Hepatic stellate cell (primary cell): ENCODE measurements at regions not wholly inside any gene's neighbourhood (a gene's known extent, or its start where the extent isn't known, plus 50 kb on each side); places are given as distances from the start of the nearest gene placed in this dataset.
"Not testable (repeated sequence)": the region's sequence is repeated elsewhere in the genome, so short reads cannot be mapped to it uniquely, and the experiment has no call there.

ENCODE experiments used
- DNase-seq: peaks from one replicate; pipeline ENCODE4 v3.0.0; 2011; ENCODE audit warnings: low spot score

DNA sequence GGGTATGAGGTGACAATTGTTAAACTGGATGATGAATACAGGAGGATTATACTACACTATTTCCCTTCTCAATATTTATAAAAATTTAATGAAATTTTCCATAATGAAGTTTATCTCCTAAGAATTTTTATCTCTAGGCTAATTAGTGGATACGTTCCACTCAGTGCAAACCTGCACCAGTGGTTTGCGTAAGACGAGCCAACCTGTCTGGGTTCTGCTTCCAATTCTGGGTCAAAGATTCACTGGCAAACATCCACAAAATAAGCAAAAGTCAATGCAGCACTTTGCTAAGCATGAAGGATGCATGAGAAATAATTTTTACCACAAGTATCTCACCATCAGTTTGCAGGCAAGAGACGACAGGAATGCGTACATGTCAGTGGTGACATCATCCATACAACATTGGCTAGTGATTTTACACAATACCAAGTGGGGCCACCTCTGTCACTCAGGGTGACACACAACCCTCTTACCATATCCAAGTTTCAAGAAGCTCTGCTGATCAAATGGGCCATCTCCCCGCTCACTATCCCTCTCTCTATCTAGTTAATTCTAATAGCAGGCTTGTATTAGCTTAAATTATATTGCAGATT is 51.7 kb downstream of the FAM50B start:
- DNase-seq = no peak

GRCh38 chr6:3902871-3903648 is 53.9 kb downstream of the FAM50B start:
- DNase-seq = no peak

DNA sequence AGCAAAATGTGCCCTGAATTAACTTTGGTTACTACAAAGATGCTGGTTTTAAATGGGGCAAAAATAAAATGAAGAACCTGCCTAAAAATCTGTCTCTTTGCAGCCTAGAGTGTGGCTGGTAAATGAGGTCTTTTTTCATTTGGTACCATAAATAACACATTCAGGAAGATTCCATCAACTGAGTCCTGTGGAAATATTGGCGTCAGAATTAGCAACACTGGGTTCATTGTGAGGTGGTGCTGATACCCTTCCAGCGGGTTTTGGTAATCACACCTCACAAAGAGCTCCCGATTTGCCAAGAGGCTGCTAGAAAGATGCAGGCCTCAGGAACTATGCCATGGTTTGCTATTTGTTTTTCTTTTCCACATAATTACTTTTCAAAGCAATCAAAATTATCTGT is 55.3 kb downstream of the FAM50B start:
- no peak for DNase-seq

DNA sequence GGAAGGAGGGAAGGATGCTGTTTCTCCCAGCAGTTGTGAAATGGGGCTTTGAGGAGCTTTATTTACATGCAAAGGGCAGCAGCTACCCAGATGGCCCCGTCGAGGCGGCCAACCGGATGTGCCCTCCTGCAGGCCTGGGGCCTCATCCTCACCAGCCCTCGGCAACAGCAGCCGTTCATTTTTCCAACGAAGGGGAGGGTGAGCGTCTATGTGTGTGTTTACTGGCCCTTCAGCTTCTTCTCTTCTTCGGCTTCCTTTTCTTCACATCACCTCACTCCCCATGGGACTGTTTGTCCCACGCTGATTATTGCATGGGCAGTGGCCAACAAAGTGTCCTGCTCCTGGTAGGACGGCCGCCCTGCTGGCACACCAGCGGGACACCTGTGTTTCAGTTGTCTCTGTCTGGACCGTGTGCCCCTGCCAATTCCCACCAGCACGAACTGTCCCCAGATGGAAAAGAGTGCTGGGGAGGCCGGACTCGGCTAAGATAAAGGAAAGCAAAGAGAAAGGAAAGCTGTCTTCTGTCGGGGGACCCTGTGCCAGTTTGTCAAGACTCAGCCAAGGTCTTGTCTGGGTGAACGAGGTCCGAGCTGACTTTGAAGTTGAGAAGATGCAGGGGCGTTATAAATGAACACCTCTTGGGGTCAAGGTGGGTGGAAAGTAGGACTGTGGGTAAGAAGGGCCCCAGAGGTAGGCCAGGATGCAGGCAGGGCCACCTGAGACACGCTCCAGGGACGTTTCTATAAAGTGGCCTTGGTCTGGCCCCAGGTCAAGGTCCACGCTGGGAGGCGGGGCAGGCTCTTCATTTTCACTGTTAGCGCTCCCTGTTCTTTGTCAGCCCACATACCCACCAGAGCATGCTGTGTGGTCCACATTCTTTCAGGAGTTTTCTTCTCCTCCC is 57.0 kb downstream of the FAM50B start:
- no peak for DNase-seq

DNA sequence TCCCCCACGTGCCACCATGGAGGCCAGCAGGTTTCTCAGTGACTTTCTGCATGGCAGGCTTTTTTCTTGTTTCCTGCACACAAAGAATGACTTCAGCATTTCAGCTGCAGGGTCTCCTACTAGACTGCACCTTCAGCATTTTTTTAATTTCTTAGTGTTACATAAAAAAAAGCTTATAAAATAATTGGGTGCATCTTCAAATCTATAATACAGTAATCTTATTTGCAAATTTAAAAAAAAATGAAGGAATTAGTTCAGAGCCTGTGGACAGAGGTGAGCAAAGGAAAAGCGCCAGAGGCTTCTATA is 57.6 kb downstream of the FAM50B start:
- DNase-seq = no peak

DNA sequence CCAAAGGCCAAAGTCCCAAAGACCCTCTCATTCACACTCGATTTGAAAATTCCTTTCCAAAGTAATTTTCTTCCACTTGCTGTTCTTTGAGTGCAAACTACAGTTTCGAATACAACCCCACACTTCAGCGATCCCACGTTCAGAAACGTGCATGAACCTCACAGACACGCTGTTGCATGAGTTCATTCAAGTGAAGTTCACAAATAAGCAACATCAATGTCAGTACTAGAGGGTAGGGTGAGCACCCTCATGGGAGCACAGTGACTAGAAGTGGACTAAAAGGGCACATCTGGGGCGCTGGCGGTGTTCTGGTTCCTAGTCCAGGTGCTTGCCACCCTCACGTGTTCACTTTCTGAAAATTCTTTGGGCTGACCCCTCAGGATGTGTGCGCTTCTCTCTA is 59.0 kb downstream of the FAM50B start:
- DNase-seq = no peak

GRCh38 chr6:3908961-3909360 is 59.8 kb downstream of the FAM50B start:
- no peak for DNase-seq

DNA sequence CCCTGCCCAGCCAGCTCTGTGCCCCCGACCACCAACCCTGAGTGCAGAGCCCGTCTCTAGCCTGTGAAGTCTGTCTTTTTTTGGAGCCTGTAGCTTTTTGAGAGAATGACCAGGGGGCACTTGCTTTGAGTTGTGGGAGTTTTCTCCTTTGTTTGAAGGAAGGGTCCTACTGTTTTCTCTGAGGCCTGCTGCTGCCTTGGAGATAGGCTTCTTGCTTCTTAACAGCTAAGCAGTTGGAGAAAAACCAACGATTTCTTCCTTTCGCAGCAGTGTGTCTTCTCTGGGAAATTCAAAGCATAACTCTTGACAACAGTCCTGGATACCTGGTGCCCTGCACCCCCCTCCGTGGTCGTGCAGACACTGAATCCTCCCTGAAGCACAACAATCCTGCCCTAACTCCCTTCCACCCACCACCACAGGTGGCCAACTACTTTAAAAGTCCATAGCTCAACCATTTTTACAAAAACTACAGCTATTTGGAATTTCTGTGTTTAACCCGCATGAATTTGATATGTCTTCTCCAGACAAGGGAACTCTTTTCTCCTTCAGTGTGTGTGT is 61.0 kb downstream of the FAM50B start:
- DNase-seq = no peak

DNA sequence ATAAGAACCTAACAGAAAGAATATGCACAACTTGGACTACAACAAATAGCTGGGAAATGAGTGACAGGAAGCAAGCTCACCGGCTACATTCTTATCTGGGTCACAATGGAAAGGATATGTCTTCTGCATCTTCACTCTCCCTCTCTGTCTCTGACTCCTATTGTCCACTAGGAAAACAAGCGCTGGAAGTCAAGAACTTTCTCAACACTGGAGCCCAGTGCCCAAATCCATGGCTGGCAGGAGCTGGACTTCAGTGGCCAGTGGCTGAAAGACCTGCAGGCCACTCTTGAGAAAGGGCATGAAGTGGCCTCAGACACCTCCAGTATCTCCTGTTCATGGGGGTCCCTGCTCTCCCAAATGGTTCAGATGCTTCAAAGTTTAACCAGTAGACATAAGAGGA is 62.0 kb downstream of the FAM50B start:
- DNase-seq = no peak

GRCh38 chr6:3911614-3912336 is 62.6 kb downstream of the FAM50B start:
- DNase-seq = peak; percentile 84

- DNase-seq = peak; percentile 14
Observed at GRCh38 chr6:3912361-3913076, 63.3 kb downstream of the FAM50B start.

DNA sequence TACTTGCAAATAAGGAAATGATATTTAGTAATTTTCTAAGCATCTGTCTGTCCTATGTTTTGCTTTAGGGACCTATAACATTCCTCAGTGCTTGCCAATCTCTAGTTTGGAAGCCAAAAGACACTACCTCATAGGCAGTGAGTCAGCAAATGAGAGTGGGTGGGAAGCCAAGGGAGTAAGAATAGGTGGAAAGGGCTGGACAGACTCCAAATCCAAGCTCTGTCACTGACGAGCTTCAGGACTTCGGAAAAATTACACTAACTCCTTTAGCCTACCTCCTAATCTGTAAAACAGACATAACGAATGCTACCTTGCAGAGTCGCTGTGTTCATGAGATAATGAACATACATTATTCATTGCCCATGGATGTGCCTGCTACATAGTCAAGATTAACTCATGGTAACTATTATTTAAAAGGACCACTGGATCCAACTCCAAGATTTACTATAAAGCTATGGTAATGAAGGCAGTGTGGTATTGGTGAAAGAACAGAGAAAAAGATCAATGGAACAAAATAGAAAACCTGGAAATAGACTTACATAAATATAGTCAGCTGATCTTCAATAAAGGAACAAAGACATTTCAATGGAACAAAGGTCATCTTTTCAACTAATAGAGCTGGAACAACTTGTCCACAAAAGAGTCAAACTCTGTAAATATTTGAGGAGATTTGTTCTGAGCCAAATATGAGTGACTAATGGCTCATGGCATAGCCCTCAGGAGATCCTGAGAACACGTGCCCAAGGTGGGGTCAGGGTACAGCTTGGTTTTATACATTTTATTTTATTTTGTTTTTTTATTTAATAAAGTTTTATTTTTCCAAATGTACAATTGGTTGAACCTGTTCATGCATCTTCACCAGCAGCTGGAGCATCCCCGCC is 64.1 kb downstream of the FAM50B start:
- DNase-seq = peak; percentile 83

- DNase-seq = no peak
Observed at GRCh38 chr6:3913958-3914337, 64.8 kb downstream of the FAM50B start.

DNA sequence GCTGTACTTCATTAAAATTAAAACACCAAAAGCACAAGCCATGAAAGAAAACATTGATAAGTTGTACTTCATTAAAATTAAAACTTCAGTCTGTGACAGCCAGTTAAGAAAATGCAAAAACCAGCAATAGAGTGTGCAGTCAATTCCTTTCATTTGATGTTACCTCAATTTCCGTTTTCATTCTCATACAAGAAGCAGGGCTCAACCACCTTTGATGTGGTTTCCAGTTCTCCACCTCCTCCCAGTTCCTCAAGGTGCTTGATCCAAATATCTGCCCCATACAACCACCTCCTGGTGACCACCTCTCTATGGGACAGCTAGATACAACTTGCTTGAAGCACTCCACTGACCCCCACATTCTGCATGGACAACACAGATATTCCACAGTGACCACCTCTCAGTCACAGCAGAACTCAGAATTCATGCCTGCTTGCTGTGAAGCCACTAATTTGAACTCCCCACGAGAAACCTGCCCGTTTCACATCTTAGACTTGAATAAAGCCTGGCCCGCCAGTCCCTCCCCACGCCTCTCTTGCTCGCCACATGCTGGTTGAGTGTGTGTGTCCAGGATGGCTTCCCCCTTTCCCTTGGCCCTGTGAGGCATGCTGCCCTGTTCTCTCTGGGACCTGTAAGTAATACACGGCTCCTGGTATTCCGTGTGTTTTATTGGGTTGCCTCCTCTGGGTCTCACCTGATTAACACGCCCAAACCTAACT is 66.1 kb downstream of the FAM50B start:
- no peak for DNase-seq

- DNase-seq = no peak
Observed at GRCh38 chr6:3916211-3916610, 67.0 kb downstream of the FAM50B start.

DNA sequence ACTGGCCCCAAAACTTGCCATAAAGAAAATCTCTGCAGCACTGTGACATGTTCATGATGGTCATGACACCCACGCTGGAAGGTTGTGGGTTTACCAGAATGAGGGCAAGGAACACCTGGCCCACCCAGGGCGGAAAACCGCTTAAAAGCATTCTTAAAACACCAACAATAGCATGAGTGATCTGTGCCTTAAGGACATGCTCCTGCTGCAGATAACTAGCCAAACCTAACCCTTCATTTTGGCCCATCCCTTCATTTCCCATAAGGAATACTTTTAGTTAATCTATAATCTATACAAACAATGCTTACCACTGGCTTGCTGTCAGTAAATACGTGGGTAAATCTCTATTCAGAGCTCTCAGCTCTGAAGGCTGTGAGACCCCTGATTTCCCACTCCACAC is 67.6 kb downstream of the FAM50B start:
- not testable (repeated sequence) for DNase-seq

DNA sequence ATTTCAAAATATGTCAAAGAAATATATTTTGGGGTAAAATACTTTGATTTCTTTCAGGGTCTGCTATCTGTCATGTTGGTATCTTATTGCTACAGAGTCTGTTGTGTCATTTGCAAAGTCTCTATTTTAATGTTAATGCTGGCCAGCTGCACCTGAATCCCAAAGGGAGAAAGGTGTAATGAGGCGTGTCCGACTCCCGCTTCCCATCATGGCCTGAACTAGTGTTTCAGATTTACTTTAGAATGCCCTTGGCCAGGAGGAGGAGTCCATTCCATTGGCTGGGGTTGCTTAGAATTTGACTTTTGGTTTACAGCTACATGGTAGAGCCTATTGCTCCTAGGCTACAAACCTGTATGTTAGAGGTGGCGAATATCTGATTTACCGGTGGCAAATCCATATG is 69.3 kb downstream of the FAM50B start:
- DNase-seq = no peak

DNA sequence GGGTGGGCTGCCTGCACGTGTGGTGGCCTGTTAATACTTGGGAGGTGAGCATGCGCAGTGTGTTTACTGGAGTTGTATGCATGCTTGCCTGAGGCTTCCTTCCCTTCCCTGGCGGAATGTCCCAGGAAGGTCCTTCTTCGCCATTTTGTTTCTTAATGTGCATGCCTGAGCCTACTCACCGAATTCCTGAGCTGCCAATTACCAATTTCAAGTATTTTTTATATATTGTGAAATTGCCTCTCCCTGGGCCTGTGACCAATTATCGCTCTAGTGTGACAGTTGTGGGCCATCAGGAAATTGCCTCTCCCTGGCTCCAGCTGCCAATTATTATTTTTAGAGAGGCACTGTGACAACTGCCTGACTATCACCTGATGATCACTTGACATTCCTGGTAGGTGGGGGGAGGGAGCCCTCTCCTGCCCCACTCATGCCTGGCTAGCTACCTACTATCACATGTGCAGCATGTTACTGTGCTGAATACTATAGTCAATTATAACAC is 70.0 kb downstream of the FAM50B start:
- no peak for DNase-seq

- no peak for DNase-seq
Observed at GRCh38 chr6:3919849-3920248, 70.7 kb downstream of the FAM50B start.

- no peak for DNase-seq
Observed at GRCh38 chr6:3920321-3920720, 71.1 kb downstream of the FAM50B start.
